RWPE1 (cell line): ENCODE measurements at regions not wholly inside any gene's neighbourhood (a gene's known extent, or its start where the extent isn't known, plus 50 kb on each side); places are given as distances from the start of the nearest gene placed in this dataset.
A peak's percentile ranks its signal among the peaks of the same experiment; 100 is the strongest.

ENCODE experiments used
- CTCF ChIA-PET: fragments of 350-600 bp; sonication (Branson Sonifier 250); formaldehyde crosslinking; extraction: SDS; loops from one replicate; lab custom pipeline; 2021; lab: Yijun Ruan, JAX
- POLR2A ChIA-PET: fragments of 400-600 bp; formaldehyde crosslinking; extraction: SDS; loops from one replicate; lab custom pipeline; 2020; ENCODE audit warnings: antibody characterized with exemption; ENCODE audit not compliant: low non-redundant PET; lab: Yijun Ruan, JAX
- DNase-seq: peaks from one replicate; pipeline ENCODE4 v3.0.0; 2012; ENCODE audit warnings: low spot score
- H3K27ac ChIP-seq: fragments of 450-650 bp; 2 replicates; pipeline ENCODE4 v1.5.1; 2017
- CTCF ChIP-seq: fragments of 450-650 bp; conservative IDR thresholded peaks from 2 replicates; pipeline ENCODE4 v1.5.1; 2017; ENCODE audit warnings: low read depth, mild to moderate bottlenecking

- DNase-seq: no peak
- POLR2A ChIA-PET: no interaction called here
- no peak overlapping the region for H3K27ac ChIP-seq
- CTCF ChIA-PET: interaction anchor here (0.7 kb wide), 1 partner anchor 170 kb away, joined by 3 read pairs; no protein-coding TSS in a partner anchor
- no peak for TF ChIP-seq CTCF
Observed at GRCh38 chr5:98442448-98442847, 331.0 kb upstream of the RGMB start.

DNA sequence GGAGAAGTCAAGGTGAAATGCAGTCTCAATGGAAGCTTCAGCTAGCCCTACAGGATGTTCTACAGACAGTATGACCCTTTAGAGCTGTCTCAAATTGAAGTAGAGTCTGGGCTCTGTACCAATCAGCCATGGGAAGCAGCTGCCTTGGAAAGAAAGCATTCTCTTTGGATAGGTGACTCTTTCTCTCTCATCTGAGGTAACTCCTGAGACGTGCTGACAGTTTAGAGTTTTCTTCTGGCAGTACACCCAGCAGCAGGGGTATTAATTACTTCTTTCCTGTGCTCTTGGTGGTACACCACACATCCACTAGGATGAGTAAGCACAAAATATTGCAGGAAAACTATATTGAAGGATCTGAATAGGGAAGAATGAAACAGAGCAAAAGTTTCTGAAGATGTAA lies 329.6 kb upstream of the RGMB start:
- H3K27ac ChIP-seq: no peak overlapping the region
- no peak for TF ChIP-seq CTCF
- ChIA-PET CTCF (interaction anchor here (0.7 kb wide), 1 partner anchor 990 kb away, joined by 3 read pairs; no protein-coding TSS in a partner anchor), POLR2A (no interaction called here)
- no peak for DNase-seq

- POLR2A ChIA-PET: no interaction called here
- no peak for DNase-seq
- TF ChIP-seq CTCF: no peak
- CTCF ChIA-PET: interaction anchor here (0.6 kb wide), 1 partner anchor 30 kb away, joined by 3 read pairs; no protein-coding TSS in a partner anchor
- H3K27ac ChIP-seq: no peak overlapping the region
Observed at GRCh38 chr5:98453296-98453695, 320.2 kb upstream of the RGMB start.

DNA sequence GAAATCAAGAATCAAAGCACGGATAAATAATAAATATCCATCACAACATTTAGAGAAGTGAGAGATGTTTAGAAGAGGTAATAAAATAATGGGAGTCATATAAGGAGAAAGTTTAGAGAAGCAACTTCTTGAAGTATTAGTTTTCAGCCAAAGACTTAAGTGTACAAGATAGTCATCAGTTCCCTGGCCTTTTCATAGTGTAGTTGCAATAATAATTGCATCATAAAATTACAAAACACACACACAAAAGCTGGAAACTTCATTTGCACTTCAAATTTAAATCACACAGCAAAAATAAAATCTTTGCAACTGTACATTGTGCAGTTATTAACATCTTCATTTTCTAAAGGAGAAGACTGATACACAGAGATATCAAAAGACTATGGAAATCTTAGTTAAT lies 319.1 kb upstream of the RGMB start:
- POLR2A ChIA-PET: no interaction called here
- CTCF ChIA-PET: interaction anchor here (0.7 to 1.3 kb wide), 3 partner anchors 314 to 342 kb away, joined by 3 to 5 read pairs (median 4); no protein-coding TSS in a partner anchor
- no peak overlapping the region for H3K27ac ChIP-seq
- no peak for DNase-seq
- TF ChIP-seq CTCF: no peak

- peak; percentile 87 for DNase-seq
- no peak; the same call in 1 of the 2 replicates for TF ChIP-seq CTCF
- CTCF ChIA-PET: interaction anchor here (0.7 to 1.3 kb wide), 3 partner anchors 313 to 341 kb away, joined by 3 to 5 read pairs (median 4); no protein-coding TSS in a partner anchor
- H3K27ac ChIP-seq: no peak overlapping the region
- POLR2A ChIA-PET: no interaction called here
Observed at GRCh38 chr5:98454904-98455303, 318.6 kb upstream of the RGMB start.

DNA sequence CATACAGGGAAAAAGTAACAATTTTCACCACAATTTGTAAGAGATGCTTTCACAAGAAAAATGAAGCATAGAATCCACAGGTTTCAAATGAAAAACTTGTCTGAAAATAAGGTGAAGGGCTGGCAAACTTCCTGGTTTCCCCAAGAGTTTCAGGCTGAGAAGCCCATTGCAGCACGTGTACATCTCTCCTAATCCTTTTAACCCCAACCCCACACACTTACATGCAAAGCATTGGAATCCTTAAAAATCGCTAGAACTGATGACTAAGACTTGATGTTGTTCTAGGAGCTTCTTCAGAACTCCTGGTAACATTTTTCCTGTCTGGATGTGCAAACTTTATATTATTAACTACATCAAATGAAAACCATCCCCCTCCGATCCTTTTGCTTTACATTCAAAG lies 317.8 kb upstream of the RGMB start:
- POLR2A ChIA-PET: no interaction called here
- no peak for TF ChIP-seq CTCF
- H3K27ac ChIP-seq: no peak overlapping the region
- DNase-seq: no peak
- CTCF ChIA-PET: interaction anchor here (0.6 to 1.3 kb wide), 2 partner anchors 340 to 1443 kb away, joined by 4 read pairs; no protein-coding TSS in a partner anchor
